Sigmoid colon (tissue), 4 donors: ENCODE measurements at regions not wholly inside any gene's neighbourhood (a gene's known extent, or its start where the extent isn't known, plus 50 kb on each side); places are given as distances from the start of the nearest gene placed in this dataset.

Source experiments
- CTCF ChIP-seq, 4 experiments: fragments of 450-650 bp in 3 of 4; fragments of 200-600 bp in 1 of 4; IDR thresholded peaks; one replicate each; pipeline ENCODE4 v1.5.1; 2016 to 2019; ENCODE audit warnings: antibody characterized with exemption in 4 of 4, mild to moderate bottlenecking in 3 of 4, moderate library complexity in 2 of 4
- POLR2AphosphoS5 ChIP-seq, 4 donors: sonication (generic); formaldehyde crosslinking; IDR thresholded peaks; one replicate each; pipeline ENCODE4 v1.6.1; 2017; ENCODE audit warnings: antibody characterized with exemption in 4 of 4

GRCh38 chr10:3382092-3382491 is 209.5 kb upstream of the PITRM1 start:
- TF ChIP-seq POLR2AphosphoS5 (IDR thresholded peaks at IDR 0.05) (no peak), CTCF (IDR thresholded peaks at IDR 0.05) (no peak)
